ENCODE measurements at regions not wholly inside any gene's neighbourhood (a gene's known extent, or its start where the extent isn't known, plus 50 kb on each side); places are given as distances from the start of the nearest gene placed in this dataset.

GRCh38 chr3:4208556-4208955 lies 94.6 kb upstream of the SETMAR start:
- intact Hi-C loops (cut with micrococcal nuclease), result no loop called here
- ATAC-seq (ENCODE audit: low read depth) (no peak), DNase-seq (no peak)
- dilution Hi-C loops (cut with HindIII; ENCODE audit: low sequenced_read_pairs, unreplicated experiment), result no loop called here
- no peak for TF ChIP-seq RAD21 (IDR thresholded peaks at IDR 0.05; ENCODE audit: low read length)
- TF ChIP-seq SMC3 (IDR thresholded peaks at IDR 0.05; ENCODE audit: low read depth, low read length), result no peak
- Histone ChIP-seq H2AK9ac (replicated peaks; ENCODE audit: low read depth, low read length, poor library complexity) (no peak overlapping the region), H3K4me1 (ENCODE audit: control insufficient read depth, insufficient read depth, low read length) (no peaks in the 10 kb centered on the region), H4K91ac (ENCODE audit: insufficient read depth, low read depth, low read length) (no peak overlapping the region), H3K18ac (ENCODE audit: low read depth, low read length) (no peak overlapping the region), H2AFZ (replicated peaks; ENCODE audit: low read length, poor library complexity) (no peak overlapping the region), H3K4me2 (ENCODE audit: low read depth, low read length) (no peak overlapping the region), H3K27me3 (ENCODE audit: control insufficient read depth, insufficient read depth, low read length) (no peaks in the 10 kb centered on the region), H2AK5ac (ENCODE audit: low read depth, low read length) (no peak overlapping the region), H3K27ac (ENCODE audit: insufficient read depth, low read length) (no peak overlapping the region), H3K23ac (ENCODE audit: low read depth, low read length) (no peak overlapping the region), H4K8ac (ENCODE audit: low read depth in 2 of 2, low read length in 2 of 2) (no peak overlapping the region), H3K56ac (ENCODE audit: extremely low read depth, insufficient read depth, low read length) (no peak overlapping the region), H2BK120ac (ENCODE audit: low read depth, low read length) (no peak overlapping the region), H3K9me1 (ENCODE audit: insufficient read depth, low read length) (no peaks in the 10 kb centered on the region), H2BK20ac (ENCODE audit: low read depth, low read length) (no peak overlapping the region), H3K9me3 (ENCODE audit: control insufficient read depth, insufficient read depth, low read length) (peaks cover 13% of the 10 kb centered on the region), H3K14ac (replicated peaks; ENCODE audit: low read depth, low read length) (no peak overlapping the region), H3K4ac (ENCODE audit: low read depth, low read length) (no peak overlapping the region), H2BK15ac (ENCODE audit: low read depth, low read length) (no peak overlapping the region), H4K5ac (ENCODE audit: low read depth, low read length) (no peak overlapping the region), H3K79me1 (ENCODE audit: low read depth in 1 of 2, low read length in 2 of 2) (no peaks in the 10 kb centered on the region), H3K36me3 (ENCODE audit: control insufficient read depth, insufficient read depth, low read length) (no peaks in the 10 kb centered on the region), H3K9ac (ENCODE audit: low read depth, low read length) (no peak overlapping the region), H3K4me3 (ENCODE audit: insufficient read depth, low read depth, low read length) (no peak overlapping the region), H4K20me1 (ENCODE audit: insufficient read depth, low read length) (no peaks in the 10 kb centered on the region), H2BK5ac (ENCODE audit: low read depth, low read length, poor library complexity, severe bottlenecking) (no peak overlapping the region)
- BruUV-seq (replicated peaks), result no TSS peak
- ChIA-PET POLR2A (ENCODE audit: unreplicated experiment) (no interaction called here), CTCF (no interaction called here)
- no CpG with 5 or more reads among the region's 4 CpGs for WGBS, 2 experiments (ENCODE audit: extremely low coverage in 2 of 2, insufficient read length in 1 of 2)
- in situ Hi-C loops (cut with MboI; ENCODE audit: low sequenced_read_pairs), result no loop called here

All from IMR-90 (cell line).